ENCODE measurements at regions not wholly inside any gene's neighbourhood (a gene's known extent, or its start where the extent isn't known, plus 50 kb on each side); places are given as distances from the start of the nearest gene placed in this dataset.

DNA sequence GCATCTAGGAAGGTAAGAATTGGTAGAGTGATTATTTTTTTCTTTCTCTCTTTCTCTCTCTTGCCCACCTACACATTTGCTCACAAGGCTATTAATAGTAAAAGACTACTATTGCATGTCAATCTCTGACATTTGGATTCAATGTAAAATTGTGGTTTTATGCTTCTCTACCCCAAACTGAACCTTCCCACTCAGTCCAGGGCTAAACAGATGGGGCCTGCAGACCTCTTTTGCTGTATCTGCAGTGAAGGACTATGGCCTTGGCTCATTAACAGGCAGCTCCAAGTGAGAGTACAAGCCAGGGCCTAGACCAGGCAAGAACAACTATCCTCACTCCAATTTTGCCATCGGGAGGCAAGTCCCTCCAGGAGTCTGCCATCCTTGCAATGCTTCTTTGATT, 68.3 kb upstream of the ARL4C start:
- no peaks in the 10 kb centered on the region for H3K36me3 ChIP-seq (ENCODE audit: insufficient read depth, low read length)
- peak overlapping the region; percentile 22 for H3K4me2 ChIP-seq (ENCODE audit: low read length)
- H3K9ac ChIP-seq (ENCODE audit: low read length): no peak overlapping the region
- no peaks in the 10 kb centered on the region for H3F3A ChIP-seq (ENCODE audit: insufficient read depth, low read length, poor library complexity, severe bottlenecking)
- H3K27ac ChIP-seq (ENCODE audit: low read length): no peak overlapping the region
- H2AFZ ChIP-seq (ENCODE audit: low read depth, low read length): no peak overlapping the region
- H3K4me3 ChIP-seq (ENCODE audit: low read length): no peak overlapping the region
- H3K79me2 ChIP-seq (replicated peaks; ENCODE audit: insufficient read depth, low read length): no peaks in the 10 kb centered on the region
- TF ChIP-seq TAF1 (IDR thresholded peaks at IDR 0.05; ENCODE audit: low read depth) (no peak), EP300 (conservative IDR thresholded peaks at IDR 0.05; ENCODE audit: poor library complexity, severe bottlenecking) (no peak), EZH2 (IDR thresholded peaks at IDR 0.05; ENCODE audit: borderline replicate concordance, insufficient read depth, low read length, poor library complexity, severe bottlenecking) (no peak), SMC3 (conservative IDR thresholded peaks at IDR 0.05; ENCODE audit: poor library complexity) (no peak), RAD21 (conservative IDR thresholded peaks at IDR 0.05) (no peak), MXI1 (conservative IDR thresholded peaks at IDR 0.05; ENCODE audit: poor library complexity, severe bottlenecking) (no peak), POLR2AphosphoS5 (IDR thresholded peaks at IDR 0.05) (no peak)
- TF ChIP-seq, protein P1, sequence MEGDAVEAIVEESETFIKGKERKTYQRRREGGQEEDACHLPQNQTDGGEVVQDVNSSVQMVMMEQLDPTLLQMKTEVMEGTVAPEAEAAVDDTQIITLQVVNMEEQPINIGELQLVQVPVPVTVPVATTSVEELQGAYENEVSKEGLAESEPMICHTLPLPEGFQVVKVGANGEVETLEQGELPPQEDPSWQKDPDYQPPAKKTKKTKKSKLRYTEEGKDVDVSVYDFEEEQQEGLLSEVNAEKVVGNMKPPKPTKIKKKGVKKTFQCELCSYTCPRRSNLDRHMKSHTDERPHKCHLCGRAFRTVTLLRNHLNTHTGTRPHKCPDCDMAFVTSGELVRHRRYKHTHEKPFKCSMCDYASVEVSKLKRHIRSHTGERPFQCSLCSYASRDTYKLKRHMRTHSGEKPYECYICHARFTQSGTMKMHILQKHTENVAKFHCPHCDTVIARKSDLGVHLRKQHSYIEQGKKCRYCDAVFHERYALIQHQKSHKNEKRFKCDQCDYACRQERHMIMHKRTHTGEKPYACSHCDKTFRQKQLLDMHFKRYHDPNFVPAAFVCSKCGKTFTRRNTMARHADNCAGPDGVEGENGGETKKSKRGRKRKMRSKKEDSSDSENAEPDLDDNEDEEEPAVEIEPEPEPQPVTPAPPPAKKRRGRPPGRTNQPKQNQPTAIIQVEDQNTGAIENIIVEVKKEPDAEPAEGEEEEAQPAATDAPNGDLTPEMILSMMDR (IDR thresholded peaks at IDR 0.05; ENCODE audit: poor library complexity, severe bottlenecking): no peak
- TF ChIP-seq, protein P2, sequence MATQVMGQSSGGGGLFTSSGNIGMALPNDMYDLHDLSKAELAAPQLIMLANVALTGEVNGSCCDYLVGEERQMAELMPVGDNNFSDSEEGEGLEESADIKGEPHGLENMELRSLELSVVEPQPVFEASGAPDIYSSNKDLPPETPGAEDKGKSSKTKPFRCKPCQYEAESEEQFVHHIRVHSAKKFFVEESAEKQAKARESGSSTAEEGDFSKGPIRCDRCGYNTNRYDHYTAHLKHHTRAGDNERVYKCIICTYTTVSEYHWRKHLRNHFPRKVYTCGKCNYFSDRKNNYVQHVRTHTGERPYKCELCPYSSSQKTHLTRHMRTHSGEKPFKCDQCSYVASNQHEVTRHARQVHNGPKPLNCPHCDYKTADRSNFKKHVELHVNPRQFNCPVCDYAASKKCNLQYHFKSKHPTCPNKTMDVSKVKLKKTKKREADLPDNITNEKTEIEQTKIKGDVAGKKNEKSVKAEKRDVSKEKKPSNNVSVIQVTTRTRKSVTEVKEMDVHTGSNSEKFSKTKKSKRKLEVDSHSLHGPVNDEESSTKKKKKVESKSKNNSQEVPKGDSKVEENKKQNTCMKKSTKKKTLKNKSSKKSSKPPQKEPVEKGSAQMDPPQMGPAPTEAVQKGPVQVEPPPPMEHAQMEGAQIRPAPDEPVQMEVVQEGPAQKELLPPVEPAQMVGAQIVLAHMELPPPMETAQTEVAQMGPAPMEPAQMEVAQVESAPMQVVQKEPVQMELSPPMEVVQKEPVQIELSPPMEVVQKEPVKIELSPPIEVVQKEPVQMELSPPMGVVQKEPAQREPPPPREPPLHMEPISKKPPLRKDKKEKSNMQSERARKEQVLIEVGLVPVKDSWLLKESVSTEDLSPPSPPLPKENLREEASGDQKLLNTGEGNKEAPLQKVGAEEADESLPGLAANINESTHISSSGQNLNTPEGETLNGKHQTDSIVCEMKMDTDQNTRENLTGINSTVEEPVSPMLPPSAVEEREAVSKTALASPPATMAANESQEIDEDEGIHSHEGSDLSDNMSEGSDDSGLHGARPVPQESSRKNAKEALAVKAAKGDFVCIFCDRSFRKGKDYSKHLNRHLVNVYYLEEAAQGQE (IDR thresholded peaks at IDR 0.05; ENCODE audit: borderline replicate concordance): no peak
- no peaks in the 10 kb centered on the region for H3K27me3 ChIP-seq (ENCODE audit: insufficient read depth, low read depth, low read length)
- H3K9me2 ChIP-seq (ENCODE audit: insufficient read depth, low read length): no peaks in the 10 kb centered on the region
- H3K9me3 ChIP-seq (ENCODE audit: low read length): no peaks in the 10 kb centered on the region
- no peaks in the 10 kb centered on the region for H4K20me1 ChIP-seq (ENCODE audit: insufficient read depth)

DNA sequence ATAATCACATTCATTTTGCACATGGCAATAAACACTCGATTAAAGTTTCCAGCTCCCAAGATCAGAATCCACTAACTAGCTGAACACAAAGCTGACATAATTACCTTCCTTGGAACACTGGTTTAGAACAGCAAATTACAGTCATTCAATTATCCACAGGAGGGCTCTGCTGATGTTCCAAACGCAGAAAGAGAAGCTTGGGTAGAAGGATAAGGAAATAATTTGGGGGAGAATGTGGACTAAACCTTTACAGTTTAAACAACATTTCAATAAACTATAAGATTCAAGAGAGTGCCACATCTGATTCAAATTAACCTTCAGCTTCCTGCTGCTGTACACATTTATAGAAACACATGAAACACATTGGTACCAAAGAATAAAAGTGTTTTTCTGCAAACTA, 67.8 kb upstream of the ARL4C start:
- Histone ChIP-seq H3K9me3 (ENCODE audit: low read length) (no peaks in the 10 kb centered on the region), H3K9me2 (ENCODE audit: insufficient read depth, low read length) (no peaks in the 10 kb centered on the region), H3K27ac (ENCODE audit: low read length) (no peak overlapping the region), H3K4me3 (ENCODE audit: low read length) (no peak overlapping the region), H3K9ac (ENCODE audit: low read length) (no peak overlapping the region), H3K79me2 (replicated peaks; ENCODE audit: insufficient read depth, low read length) (no peaks in the 10 kb centered on the region), H3K4me2 (ENCODE audit: low read length) (peak overlapping the region; percentile 22), H3K27me3 (ENCODE audit: insufficient read depth, low read depth, low read length) (no peaks in the 10 kb centered on the region), H4K20me1 (ENCODE audit: insufficient read depth) (no peaks in the 10 kb centered on the region), H3K36me3 (ENCODE audit: insufficient read depth, low read length) (no peaks in the 10 kb centered on the region), H2AFZ (ENCODE audit: low read depth, low read length) (no peak overlapping the region), H3F3A (ENCODE audit: insufficient read depth, low read length, poor library complexity, severe bottlenecking) (no peaks in the 10 kb centered on the region)
- TF ChIP-seq, protein P1 (IDR thresholded peaks at IDR 0.05; ENCODE audit: poor library complexity, severe bottlenecking): peak; percentile 51
- TF ChIP-seq, protein P2 (IDR thresholded peaks at IDR 0.05; ENCODE audit: borderline replicate concordance): no peak
- peak; percentile 23 for TF ChIP-seq POLR2AphosphoS5 (IDR thresholded peaks at IDR 0.05)
- TF ChIP-seq EZH2 (IDR thresholded peaks at IDR 0.05; ENCODE audit: borderline replicate concordance, insufficient read depth, low read length, poor library complexity, severe bottlenecking): no peak
- peak; percentile 68 for TF ChIP-seq RAD21 (conservative IDR thresholded peaks at IDR 0.05)
- no peak for TF ChIP-seq MXI1 (conservative IDR thresholded peaks at IDR 0.05; ENCODE audit: poor library complexity, severe bottlenecking)
- peak; percentile 71 for TF ChIP-seq SMC3 (conservative IDR thresholded peaks at IDR 0.05; ENCODE audit: poor library complexity)
- TF ChIP-seq TAF1 (IDR thresholded peaks at IDR 0.05; ENCODE audit: low read depth): no peak
- TF ChIP-seq EP300 (conservative IDR thresholded peaks at IDR 0.05; ENCODE audit: poor library complexity, severe bottlenecking): no peak
